ENCODE measurements at regions not wholly inside any gene's neighbourhood (a gene's known extent, or its start where the extent isn't known, plus 50 kb on each side); places are given as distances from the start of the nearest gene placed in this dataset.

GRCh38 chr9:86644675-86645034 lies 290.4 kb upstream of the TUT7 start:
- TF ChIP-seq CTCF (IDR thresholded peaks at IDR 0.05; ENCODE audit: low read depth, low read length): no peak
- H3K4me3 ChIP-seq (ENCODE audit: low read depth, low read length): no peak overlapping the region
- H3K4me1 ChIP-seq: no peaks in the 10 kb centered on the region

GRCh38 chr9:86643946-86644674 lies 289.9 kb upstream of the TUT7 start:
- Histone ChIP-seq H3K36me3 (no peaks in the 10 kb centered on the region), H3K9me3 (no peaks in the 10 kb centered on the region), H3K4me1 (no peaks in the 10 kb centered on the region), H3K4me3 (ENCODE audit: low read depth, low read length) (no peak overlapping the region), H3K27me3 (no peaks in the 10 kb centered on the region)
- no peak for TF ChIP-seq CTCF (IDR thresholded peaks at IDR 0.05; ENCODE audit: low read depth, low read length)
- no peak for DNase-seq

More at GRCh38 chr9:86644675-86645034, 290.4 kb upstream of the TUT7 start:
- Histone ChIP-seq H3K36me3 (no peaks in the 10 kb centered on the region), H3K9me3 (no peaks in the 10 kb centered on the region), H3K27me3 (no peaks in the 10 kb centered on the region)
- no peak for DNase-seq

- no peaks in the 10 kb centered on the region for H3K4me1 ChIP-seq
- H3K27me3 ChIP-seq: no peaks in the 10 kb centered on the region
- DNase-seq: no peak
Measured at GRCh38 chr9:86642721-86643120, 288.5 kb upstream of the TUT7 start.

GRCh38 chr9:86641970-86642369 lies 287.8 kb upstream of the TUT7 start:
- Histone ChIP-seq H3K9me3 (no peaks in the 10 kb centered on the region), H3K36me3 (no peaks in the 10 kb centered on the region), H3K27me3 (no peaks in the 10 kb centered on the region), H3K4me3 (ENCODE audit: low read depth, low read length) (no peak overlapping the region), H3K4me1 (no peaks in the 10 kb centered on the region)
- no peak for DNase-seq
- TF ChIP-seq CTCF (IDR thresholded peaks at IDR 0.05; ENCODE audit: low read depth, low read length): no peak

More at GRCh38 chr9:86642721-86643120, 288.5 kb upstream of the TUT7 start:
- H3K9me3 ChIP-seq: no peaks in the 10 kb centered on the region
- no peak overlapping the region for H3K4me3 ChIP-seq (ENCODE audit: low read depth, low read length)
- TF ChIP-seq CTCF (IDR thresholded peaks at IDR 0.05; ENCODE audit: low read depth, low read length): no peak
- no peaks in the 10 kb centered on the region for H3K36me3 ChIP-seq

GRCh38 chr9:86639899-86640379 lies 285.7 kb upstream of the TUT7 start:
- Histone ChIP-seq H3K4me3 (ENCODE audit: low read depth, low read length) (no peak overlapping the region), H3K4me1 (no peaks in the 10 kb centered on the region), H3K27me3 (no peaks in the 10 kb centered on the region), H3K36me3 (no peaks in the 10 kb centered on the region), H3K9me3 (no peaks in the 10 kb centered on the region)
- TF ChIP-seq CTCF (IDR thresholded peaks at IDR 0.05; ENCODE audit: low read depth, low read length): no peak
- DNase-seq: no peak

- TF ChIP-seq CTCF (IDR thresholded peaks at IDR 0.05; ENCODE audit: low read depth, low read length): no peak
- Histone ChIP-seq H3K4me3 (ENCODE audit: low read depth, low read length) (no peak overlapping the region), H3K4me1 (no peaks in the 10 kb centered on the region), H3K27me3 (no peaks in the 10 kb centered on the region), H3K36me3 (no peaks in the 10 kb centered on the region), H3K9me3 (no peaks in the 10 kb centered on the region)
- no peak for DNase-seq
Measured at GRCh38 chr9:86639287-86639686, 285.1 kb upstream of the TUT7 start.
